Loucy (cell line): ENCODE measurements at regions not wholly inside any gene's neighbourhood (a gene's known extent, or its start where the extent isn't known, plus 50 kb on each side); places are given as distances from the start of the nearest gene placed in this dataset.
A peak's percentile ranks its signal among the peaks of the same experiment; 100 is the strongest.

ENCODE experiments used
- H2AFZ ChIP-seq: fragments of 200-600 bp; sonication (generic); 2 replicates; pipeline ENCODE4 v1.6.0; 2016; ENCODE audit warnings: antibody characterized with exemption, mild to moderate bottlenecking, low read length, moderate library complexity
- H3F3A ChIP-seq: fragments of 200-600 bp; 2 replicates; pipeline ENCODE4 v1.6.0; 2016; ENCODE audit warnings: antibody characterized with exemption, low read depth, mild to moderate bottlenecking
- H3K27me3 ChIP-seq: fragments of 200-600 bp; sonication (generic); 2 replicates; pipeline ENCODE4 v1.6.1; 2014; ENCODE audit warnings: low read length, mild to moderate bottlenecking; ENCODE audit not compliant: insufficient read depth, poor library complexity, severe bottlenecking
- H3K36me3 ChIP-seq: fragments of 200-600 bp; sonication (generic); 2 replicates; pipeline ENCODE4 v1.6.1; 2016; ENCODE audit warnings: low read length; ENCODE audit not compliant: insufficient read depth
- H3K4me1 ChIP-seq: fragments of 200-600 bp; sonication (generic); 2 replicates; pipeline ENCODE4 v1.5.1; 2014; ENCODE audit warnings: low read length, mild to moderate bottlenecking; ENCODE audit not compliant: insufficient read depth, poor library complexity, severe bottlenecking
- H3K4me2 ChIP-seq: fragments of 200-600 bp; sonication (generic); 2 replicates; pipeline ENCODE4 v1.6.0; 2014; ENCODE audit warnings: antibody characterized with exemption, low read length, low read depth, mild to moderate bottlenecking; ENCODE audit not compliant: poor library complexity, severe bottlenecking
- H3K4me3 ChIP-seq: fragments of 200-600 bp; sonication (generic); 2 replicates; pipeline ENCODE4 v1.5.1; 2014; ENCODE audit warnings: low read length, mild to moderate bottlenecking, mixed read lengths; ENCODE audit not compliant: poor library complexity, severe bottlenecking
- H3K79me2 ChIP-seq: fragments of 200-600 bp; sonication (generic); 2 replicates; pipeline ENCODE4 v1.6.1; 2014; ENCODE audit warnings: low read length; ENCODE audit not compliant: insufficient read depth
- H3K9ac ChIP-seq: fragments of 200-600 bp; sonication (generic); 2 replicates; pipeline ENCODE4 v1.6.0; 2014; ENCODE audit warnings: mild to moderate bottlenecking, low read depth, low read length, moderate library complexity; ENCODE audit not compliant: poor library complexity, severe bottlenecking
- H3K9me2 ChIP-seq: fragments of 200-600 bp; sonication (generic); replicated peaks from 2 replicates; pipeline ENCODE4 v1.6.1; 2016; ENCODE audit warnings: low read depth, low read length, mixed read lengths
- H3K9me3 ChIP-seq: fragments of 200-600 bp; sonication (generic); 2 replicates; pipeline ENCODE4 v1.6.1; 2014; ENCODE audit warnings: mild to moderate bottlenecking, antibody characterized with exemption, low read length, low read depth; ENCODE audit not compliant: insufficient read depth
- H4K20me1 ChIP-seq: fragments of 200-600 bp; sonication (generic); 2 replicates; pipeline ENCODE4 v1.6.0; 2014; ENCODE audit warnings: antibody characterized with exemption, low read length, mild to moderate bottlenecking; ENCODE audit not compliant: insufficient read depth, poor library complexity, severe bottlenecking
- CTCF ChIP-seq: fragments of 200-600 bp; sonication (generic); conservative IDR thresholded peaks from 2 replicates; pipeline ENCODE4 v1.5.1; 2014; ENCODE audit warnings: mild to moderate bottlenecking, antibody characterized with exemption, low read length
- EZH2phosphoT487 ChIP-seq: fragments of 200-600 bp; IDR thresholded peaks from 2 replicates; pipeline ENCODE4 v1.6.1; 2018; ENCODE audit warnings: antibody characterized with exemption, mild to moderate bottlenecking, moderate library complexity, borderline replicate concordance

GRCh38 chr3:81295906-81296577, 465.4 kb downstream of the GBE1 start:
- Histone ChIP-seq H3K27me3 (no peaks in the 10 kb centered on the region), H3K4me2 (no peak overlapping the region), H3K36me3 (no peaks in the 10 kb centered on the region), H3K9me3 (no peaks in the 10 kb centered on the region), H3K9me2 (no peaks in the 10 kb centered on the region), H3K9ac (no peak overlapping the region), H3F3A (no peaks in the 10 kb centered on the region), H3K4me3 (no peak overlapping the region), H4K20me1 (no peaks in the 10 kb centered on the region), H2AFZ (peak overlapping the region; percentile 26; the same call in 1 of the 2 replicates), H3K4me1 (no peaks in the 10 kb centered on the region), H3K79me2 (no peaks in the 10 kb centered on the region)
- TF ChIP-seq CTCF (no peak), EZH2phosphoT487 (no peak)

GRCh38 chr3:81293156-81293555, 468.3 kb downstream of the GBE1 start:
- H3K9ac ChIP-seq: no peak overlapping the region
- H3K9me3 ChIP-seq: no peaks in the 10 kb centered on the region
- H4K20me1 ChIP-seq: no peaks in the 10 kb centered on the region
- no peak for TF ChIP-seq EZH2phosphoT487
- TF ChIP-seq CTCF: no peak
- H3K9me2 ChIP-seq: no peaks in the 10 kb centered on the region
- H3K4me1 ChIP-seq: no peaks in the 10 kb centered on the region
- H2AFZ ChIP-seq: no peak overlapping the region
- no peak overlapping the region for H3K4me2 ChIP-seq
- no peak overlapping the region for H3K4me3 ChIP-seq
- no peaks in the 10 kb centered on the region for H3K79me2 ChIP-seq
- H3K27me3 ChIP-seq: no peaks in the 10 kb centered on the region
- H3F3A ChIP-seq: no peaks in the 10 kb centered on the region
- no peaks in the 10 kb centered on the region for H3K36me3 ChIP-seq

GRCh38 chr3:81291586-81291985, 469.9 kb downstream of the GBE1 start:
- no peak overlapping the region for H3K4me2 ChIP-seq
- no peaks in the 10 kb centered on the region for H3K79me2 ChIP-seq
- H4K20me1 ChIP-seq: no peaks in the 10 kb centered on the region
- TF ChIP-seq CTCF: no peak
- no peak for TF ChIP-seq EZH2phosphoT487
- H2AFZ ChIP-seq: no peak overlapping the region
- no peaks in the 10 kb centered on the region for H3K9me2 ChIP-seq
- H3K4me3 ChIP-seq: no peak overlapping the region
- no peaks in the 10 kb centered on the region for H3K27me3 ChIP-seq
- no peak overlapping the region for H3K9ac ChIP-seq
- H3F3A ChIP-seq: no peaks in the 10 kb centered on the region
- no peaks in the 10 kb centered on the region for H3K4me1 ChIP-seq
- H3K36me3 ChIP-seq: no peaks in the 10 kb centered on the region
- H3K9me3 ChIP-seq: no peaks in the 10 kb centered on the region
